ENCODE measurements at regions not wholly inside any gene's neighbourhood (a gene's known extent, or its start where the extent isn't known, plus 50 kb on each side); places are given as distances from the start of the nearest gene placed in this dataset.
A peak's percentile ranks its signal among the peaks of the same experiment; 100 is the strongest.

DNA sequence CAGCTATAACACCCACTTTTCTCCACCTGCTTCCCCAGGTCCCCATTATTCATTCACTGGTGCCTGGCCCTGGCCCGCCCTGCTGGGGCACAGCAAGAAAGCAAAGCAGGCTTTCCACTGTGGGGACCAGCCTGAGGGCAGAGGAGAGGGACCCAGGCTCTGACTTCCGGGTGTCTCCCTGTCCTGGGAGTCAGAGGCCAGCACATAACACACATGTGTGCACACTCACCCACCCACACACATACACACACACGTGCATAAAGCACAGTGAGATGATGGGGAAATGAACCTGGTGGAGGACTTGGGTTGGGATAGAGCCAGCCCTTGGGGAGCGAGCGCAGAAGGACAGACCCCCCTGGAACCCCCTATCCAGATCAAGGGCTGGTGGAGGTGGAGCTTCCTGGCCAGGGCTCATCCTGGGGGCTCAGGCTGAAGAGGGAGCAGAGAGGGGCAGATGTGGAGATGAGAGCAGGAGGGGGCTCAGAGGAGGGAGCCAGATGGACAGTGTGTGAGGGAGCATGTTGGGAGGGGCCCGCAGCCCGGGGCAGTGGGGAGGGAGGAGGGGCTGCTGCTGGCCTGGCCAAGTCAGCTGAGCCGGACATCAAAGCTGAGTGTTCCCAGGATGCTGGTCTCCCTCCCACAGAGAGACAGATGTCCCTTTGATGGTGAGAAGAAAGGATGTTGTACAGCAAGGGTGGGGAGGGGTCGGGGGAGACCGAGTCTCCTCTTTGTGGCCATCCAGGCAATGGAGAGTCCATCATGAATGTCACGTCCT lies 78.2 kb downstream of the LINGO1 start:
- in situ Hi-C loops (cut with HindIII; ENCODE audit: extremely low pct_ligation_motif_present, low pct_unique_long_range_greater_than_20kb), result no loop called here
- POLR2A ChIA-PET, result interaction anchor here (1.8 kb wide), 1 partner anchor 14 kb away, joined by 5 read pairs; no protein-coding TSS in a partner anchor

DNA sequence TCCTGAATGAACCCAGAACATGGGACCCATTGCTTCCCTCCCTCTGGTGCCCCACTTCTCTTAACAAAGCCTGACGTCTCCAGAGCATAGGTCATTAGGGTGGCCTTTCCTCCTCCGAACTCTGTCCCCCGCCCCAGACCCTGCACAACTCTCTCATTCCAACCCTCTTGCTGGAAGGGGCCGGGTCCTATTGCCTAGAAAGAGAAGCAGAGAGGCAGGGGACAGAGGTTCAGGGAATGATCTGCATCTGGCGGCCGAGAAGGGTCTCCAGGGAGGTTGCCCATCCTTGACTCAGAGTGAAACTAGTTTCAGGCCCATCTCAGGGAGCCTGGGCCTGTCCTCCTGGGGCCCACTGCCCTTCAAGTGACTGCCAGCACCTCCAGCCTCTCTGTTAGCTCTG lies 79.0 kb downstream of the LINGO1 start:
- no peaks in the 10 kb centered on the region for H3K79me2 ChIP-seq (ENCODE audit: insufficient read depth, low read length)
- H3K27me3 ChIP-seq (ENCODE audit: control insufficient read depth in 1 of 2, insufficient read depth in 2 of 2, low read length in 2 of 2), result peaks cover 4 to 50% of the 10 kb centered on the region in 2 experiments; a peak in 3 of 5 replicates
- intact Hi-C loops (cut with micrococcal nuclease; ENCODE audit: unreplicated experiment) (no loop called here), in situ Hi-C loops (cut with HindIII; ENCODE audit: extremely low pct_ligation_motif_present, low pct_unique_long_range_greater_than_20kb) (no loop called here)
- peaks cover 40% of the 10 kb centered on the region for H3K4me1 ChIP-seq (ENCODE audit: insufficient read depth, low read length)
- no peaks in the 10 kb centered on the region for H4K20me1 ChIP-seq (ENCODE audit: insufficient read depth, low read length)
- DNase-seq (ENCODE audit: low spot score), result no peak
- H3K36me3 ChIP-seq (replicated peaks in 1 of 2; ENCODE audit: control insufficient read depth in 1 of 2, insufficient read depth in 2 of 2, low read length in 2 of 2), result no peaks in the 10 kb centered on the region
- H3K4me2 ChIP-seq (ENCODE audit: low read depth, low read length), result peak overlapping the region; percentile 25; the same call in 1 of the 2 replicates
- H3K9ac ChIP-seq (ENCODE audit: insufficient read depth, low read depth, low read length), result no peak overlapping the region
- no peaks in the 10 kb centered on the region for H3K9me3 ChIP-seq (ENCODE audit: low read length)
- ChIA-PET CTCF (ENCODE audit: low intra/inter-chr PET ratio, low total read pairs) (no interaction called here), POLR2A (interaction anchor here (1.8 kb wide), 1 partner anchor 15 kb away, joined by 5 read pairs; no protein-coding TSS in a partner anchor)
- 0% methylated on average over 4 of the region's 6 CpGs for WGBS (ENCODE audit: low lambda C conversion rate)
- H3K27ac ChIP-seq (ENCODE audit: extremely low read length, insufficient read depth, low read length), result no peak overlapping the region
- no peak for ATAC-seq
- H3K4me3 ChIP-seq (replicated peaks in 1 of 3; ENCODE audit: insufficient read depth in 1 of 3, low read depth in 2 of 3, low read length in 3 of 3), result no peak overlapping the region; a peak in 1 of 6 replicates
- H2AFZ ChIP-seq (ENCODE audit: low read length), result no peak overlapping the region
- BruUV-seq (replicated peaks), result no TSS peak
- no peak for FAIRE-seq
- TF ChIP-seq HDAC1 (CRISPR knock-in tag; IDR thresholded peaks at IDR 0.05), result no peak
- no peak for TF ChIP-seq ZNF891 (CRISPR knock-in tag; IDR thresholded peaks at IDR 0.05)
- TF ChIP-seq ZNF749 (CRISPR knock-in tag; IDR thresholded peaks at IDR 0.05; ENCODE audit: borderline replicate concordance), result no peak
- no peak for TF ChIP-seq CCDC6 (CRISPR knock-in tag; IDR thresholded peaks at IDR 0.05)
- TF ChIP-seq, protein P1, sequence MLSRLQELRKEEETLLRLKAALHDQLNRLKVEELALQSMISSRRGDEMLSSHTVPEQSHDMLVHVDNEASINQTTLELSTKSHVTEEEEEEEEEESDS (CRISPR knock-in tag; IDR thresholded peaks at IDR 0.05; ENCODE audit: borderline replicate concordance), result no peak
- no peak for TF ChIP-seq HOXA3 (CRISPR knock-in tag; IDR thresholded peaks at IDR 0.05)
- no peak for TF ChIP-seq HCFC1 (IDR thresholded peaks at IDR 0.05; ENCODE audit: low read depth, low read length)
- TF ChIP-seq, protein P2, sequence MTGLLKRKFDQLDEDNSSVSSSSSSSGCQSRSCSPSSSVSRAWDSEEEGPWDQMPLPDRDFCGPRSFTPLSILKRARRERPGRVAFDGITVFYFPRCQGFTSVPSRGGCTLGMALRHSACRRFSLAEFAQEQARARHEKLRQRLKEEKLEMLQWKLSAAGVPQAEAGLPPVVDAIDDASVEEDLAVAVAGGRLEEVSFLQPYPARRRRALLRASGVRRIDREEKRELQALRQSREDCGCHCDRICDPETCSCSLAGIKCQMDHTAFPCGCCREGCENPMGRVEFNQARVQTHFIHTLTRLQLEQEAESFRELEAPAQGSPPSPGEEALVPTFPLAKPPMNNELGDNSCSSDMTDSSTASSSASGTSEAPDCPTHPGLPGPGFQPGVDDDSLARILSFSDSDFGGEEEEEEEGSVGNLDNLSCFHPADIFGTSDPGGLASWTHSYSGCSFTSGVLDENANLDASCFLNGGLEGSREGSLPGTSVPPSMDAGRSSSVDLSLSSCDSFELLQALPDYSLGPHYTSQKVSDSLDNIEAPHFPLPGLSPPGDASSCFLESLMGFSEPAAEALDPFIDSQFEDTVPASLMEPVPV (CRISPR knock-in tag; IDR thresholded peaks at IDR 0.05), result no peak
- no peak for TF ChIP-seq ZSCAN22 (CRISPR knock-in tag; IDR thresholded peaks at IDR 0.05)
- TF ChIP-seq TEAD2 (CRISPR knock-in tag; IDR thresholded peaks at IDR 0.05), result no peak
- no peak for TF ChIP-seq ZNF879 (CRISPR knock-in tag; IDR thresholded peaks at IDR 0.05)
- no peak for TF ChIP-seq KDM6A (CRISPR knock-in tag; IDR thresholded peaks at IDR 0.05; ENCODE audit: low read depth)
- TF ChIP-seq JUND (CRISPR knock-in tag; IDR thresholded peaks at IDR 0.05), result no peak
- TF ChIP-seq SALL2 (CRISPR knock-in tag; IDR thresholded peaks at IDR 0.05), result no peak

More for the DNA sequence above, 78.2 kb downstream of the LINGO1 start:
- intact Hi-C loops (cut with micrococcal nuclease; ENCODE audit: unreplicated experiment), result no loop called here
- Histone ChIP-seq H3K79me2 (ENCODE audit: insufficient read depth, low read length) (no peaks in the 10 kb centered on the region), H3K4me3 (replicated peaks in 1 of 3; ENCODE audit: insufficient read depth in 1 of 3, low read depth in 2 of 3, low read length in 3 of 3) (no peak overlapping the region; a peak in 1 of 6 replicates), H3K27ac (ENCODE audit: extremely low read length, insufficient read depth, low read length) (no peak overlapping the region), H3K36me3 (replicated peaks in 1 of 2; ENCODE audit: control insufficient read depth in 1 of 2, insufficient read depth in 2 of 2, low read length in 2 of 2) (no peaks in the 10 kb centered on the region), H3K9ac (ENCODE audit: insufficient read depth, low read depth, low read length) (no peak overlapping the region), H3K27me3 (ENCODE audit: control insufficient read depth in 1 of 2, insufficient read depth in 2 of 2, low read length in 2 of 2) (peaks cover 4 to 50% of the 10 kb centered on the region in 2 experiments; a peak in 3 of 5 replicates), H4K20me1 (ENCODE audit: insufficient read depth, low read length) (no peaks in the 10 kb centered on the region), H3K4me2 (ENCODE audit: low read depth, low read length) (0 out of 2 replicates have a peak overlapping the region, but pooled peaks have one; percentile 25), H3K9me3 (ENCODE audit: low read length) (no peaks in the 10 kb centered on the region), H2AFZ (ENCODE audit: low read length) (no peak overlapping the region), H3K4me1 (ENCODE audit: insufficient read depth, low read length) (peaks cover 40% of the 10 kb centered on the region)
- no TSS peak for BruUV-seq (replicated peaks)
- CTCF ChIA-PET (ENCODE audit: low intra/inter-chr PET ratio, low total read pairs), result no interaction called here
- DNase-seq (ENCODE audit: low spot score) (no peak), FAIRE-seq (no peak), ATAC-seq (no peak)
- TF ChIP-seq, protein P3, sequence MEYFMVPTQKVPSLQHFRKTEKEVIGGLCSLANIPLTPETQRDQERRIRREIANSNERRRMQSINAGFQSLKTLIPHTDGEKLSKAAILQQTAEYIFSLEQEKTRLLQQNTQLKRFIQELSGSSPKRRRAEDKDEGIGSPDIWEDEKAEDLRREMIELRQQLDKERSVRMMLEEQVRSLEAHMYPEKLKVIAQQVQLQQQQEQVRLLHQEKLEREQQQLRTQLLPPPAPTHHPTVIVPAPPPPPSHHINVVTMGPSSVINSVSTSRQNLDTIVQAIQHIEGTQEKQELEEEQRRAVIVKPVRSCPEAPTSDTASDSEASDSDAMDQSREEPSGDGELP (IDR thresholded peaks at IDR 0.05; ENCODE audit: borderline replicate concordance, low read depth), result peak; percentile 34; the same call in 1 of the 2 replicates
- TF ChIP-seq WIZ (CRISPR knock-in tag; IDR thresholded peaks at IDR 0.05), result no peak
- 31% methylated on average over 11 of the region's 11 CpGs for WGBS (ENCODE audit: low lambda C conversion rate)

Measured in HepG2 (cell line).